BE2C (cell line): ENCODE measurements at regions not wholly inside any gene's neighbourhood (a gene's known extent, or its start where the extent isn't known, plus 50 kb on each side); places are given as distances from the start of the nearest gene placed in this dataset.

Experiments
- DNase-seq: peaks from one replicate; pipeline ENCODE4 v3.0.0-alpha.2; 2020
- H3K27me3 ChIP-seq: fragments of 250-450 bp; sonication (Bioruptor Pico); 2 replicates; pipeline ENCODE4 v1.5.1; 2020; ENCODE audit warnings: mild to moderate bottlenecking
- H3K36me3 ChIP-seq: fragments of 250-450 bp; sonication (Bioruptor Pico); 2 replicates; pipeline ENCODE4 v1.5.1; 2020; ENCODE audit warnings: mild to moderate bottlenecking
- H3K4me1 ChIP-seq: fragments of 250-450 bp; sonication (Bioruptor Pico); 2 replicates; pipeline ENCODE4 v1.5.1; 2020
- H3K4me3 ChIP-seq: 2 replicates; pipeline ENCODE4 v1.5.1; 2011; ENCODE audit warnings: low read depth, low read length
- H3K9me3 ChIP-seq: fragments of 250-450 bp; sonication (Bioruptor Pico); 2 replicates; pipeline ENCODE4 v1.5.1; 2020
- CTCF ChIP-seq: IDR thresholded peaks from 2 replicates; pipeline ENCODE4 v1.5.1; 2012; ENCODE audit warnings: mild to moderate bottlenecking, low read depth, low read length

GRCh38 chr4:24672880-24673279 lies 88.5 kb upstream of the DHX15 start:
- TF ChIP-seq CTCF: no peak
- no peaks in the 10 kb centered on the region for H3K4me1 ChIP-seq
- DNase-seq: no peak
- no peak overlapping the region for H3K4me3 ChIP-seq
- no peaks in the 10 kb centered on the region for H3K9me3 ChIP-seq
- no peaks in the 10 kb centered on the region for H3K36me3 ChIP-seq
- no peaks in the 10 kb centered on the region for H3K27me3 ChIP-seq

GRCh38 chr4:24674279-24674678 lies 89.9 kb upstream of the DHX15 start:
- no peak for DNase-seq
- H3K9me3 ChIP-seq: no peaks in the 10 kb centered on the region

GRCh38 chr4:24675721-24676389 lies 91.5 kb upstream of the DHX15 start:
- Histone ChIP-seq H3K27me3 (no peaks in the 10 kb centered on the region), H3K4me1 (no peaks in the 10 kb centered on the region)

More at GRCh38 chr4:24674279-24674678, 89.9 kb upstream of the DHX15 start:
- TF ChIP-seq CTCF: no peak
- Histone ChIP-seq H3K4me3 (no peak overlapping the region), H3K36me3 (no peaks in the 10 kb centered on the region), H3K4me1 (no peaks in the 10 kb centered on the region), H3K27me3 (no peaks in the 10 kb centered on the region)

GRCh38 chr4:24677909-24678308 lies 93.6 kb upstream of the DHX15 start:
- Histone ChIP-seq H3K4me1 (no peaks in the 10 kb centered on the region), H3K36me3 (no peaks in the 10 kb centered on the region), H3K9me3 (no peaks in the 10 kb centered on the region), H3K4me3 (no peak overlapping the region), H3K27me3 (no peaks in the 10 kb centered on the region)
- no peak for TF ChIP-seq CTCF
- DNase-seq: no peak

More at GRCh38 chr4:24675721-24676389, 91.5 kb upstream of the DHX15 start:
- Histone ChIP-seq H3K9me3 (no peaks in the 10 kb centered on the region), H3K4me3 (no peak overlapping the region), H3K36me3 (no peaks in the 10 kb centered on the region)
- no peak for TF ChIP-seq CTCF
- DNase-seq: no peak

- no peaks in the 10 kb centered on the region for H3K4me1 ChIP-seq
- no peak for DNase-seq
- no peak for TF ChIP-seq CTCF
- no peaks in the 10 kb centered on the region for H3K9me3 ChIP-seq
- no peaks in the 10 kb centered on the region for H3K36me3 ChIP-seq
- no peaks in the 10 kb centered on the region for H3K27me3 ChIP-seq
- no peak overlapping the region for H3K4me3 ChIP-seq
Measured at GRCh38 chr4:24680746-24681448, 96.5 kb upstream of the DHX15 start.

GRCh38 chr4:24683116-24683515 lies 98.8 kb upstream of the DHX15 start:
- Histone ChIP-seq H3K4me1 (no peaks in the 10 kb centered on the region), H3K4me3 (no peak overlapping the region), H3K27me3 (no peaks in the 10 kb centered on the region), H3K36me3 (no peaks in the 10 kb centered on the region), H3K9me3 (no peaks in the 10 kb centered on the region)
- TF ChIP-seq CTCF: no peak
- no peak for DNase-seq
